Testis (tissue), 2 donors: ENCODE measurements at regions not wholly inside any gene's neighbourhood (a gene's known extent, or its start where the extent isn't known, plus 50 kb on each side); places are given as distances from the start of the nearest gene placed in this dataset.

Experiments
- POLR2A ChIP-seq: fragments of 450-650 bp; IDR thresholded peaks from one replicate; pipeline ENCODE4 v1.6.1; 2017; ENCODE audit warnings: antibody characterized with exemption, mild to moderate bottlenecking, moderate library complexity
- TF ChIP-seq, protein P1 (sequence below), 3 experiments: fragments of 450-650 bp in 2 of 3; fragments of 200-600 bp in 1 of 3; sonication (generic) in 1 of 3; IDR thresholded peaks; one replicate each; pipeline ENCODE4 v1.5.1; 2016 to 2019; ENCODE audit warnings: antibody characterized with exemption in 3 of 3, mild to moderate bottlenecking in 2 of 3, moderate library complexity in 1 of 3

DNA sequence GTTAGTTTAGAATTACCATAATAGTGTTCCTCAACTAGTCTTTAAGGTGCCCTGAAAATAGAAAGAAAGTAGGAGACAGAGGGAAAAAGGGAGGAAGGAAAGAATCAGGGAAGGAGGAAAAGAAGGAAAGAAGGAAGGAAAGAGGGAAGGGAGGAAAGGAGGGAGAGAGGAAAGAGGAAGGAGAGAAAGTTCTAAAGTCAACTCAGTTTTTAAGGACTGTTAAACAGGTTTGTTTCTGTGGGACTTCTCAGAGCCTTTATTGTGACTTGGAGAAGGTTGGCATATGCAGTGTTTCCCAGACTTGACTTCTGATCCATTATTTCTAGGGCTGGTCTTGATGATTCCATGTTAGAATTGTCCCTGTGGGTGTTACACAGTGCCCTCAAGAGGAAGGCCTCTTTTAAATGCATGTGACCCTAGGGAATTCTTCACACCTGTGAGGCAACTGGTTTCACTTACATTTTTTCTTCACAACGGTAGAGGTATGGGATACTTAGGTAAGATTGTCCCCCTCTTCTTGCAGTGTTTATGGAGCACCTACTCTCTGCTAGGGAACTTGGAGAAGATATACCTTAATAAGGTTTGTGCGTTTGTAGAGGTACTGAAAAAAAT, 132.7 kb upstream of the GMDS start:
- TF ChIP-seq, protein P1, sequence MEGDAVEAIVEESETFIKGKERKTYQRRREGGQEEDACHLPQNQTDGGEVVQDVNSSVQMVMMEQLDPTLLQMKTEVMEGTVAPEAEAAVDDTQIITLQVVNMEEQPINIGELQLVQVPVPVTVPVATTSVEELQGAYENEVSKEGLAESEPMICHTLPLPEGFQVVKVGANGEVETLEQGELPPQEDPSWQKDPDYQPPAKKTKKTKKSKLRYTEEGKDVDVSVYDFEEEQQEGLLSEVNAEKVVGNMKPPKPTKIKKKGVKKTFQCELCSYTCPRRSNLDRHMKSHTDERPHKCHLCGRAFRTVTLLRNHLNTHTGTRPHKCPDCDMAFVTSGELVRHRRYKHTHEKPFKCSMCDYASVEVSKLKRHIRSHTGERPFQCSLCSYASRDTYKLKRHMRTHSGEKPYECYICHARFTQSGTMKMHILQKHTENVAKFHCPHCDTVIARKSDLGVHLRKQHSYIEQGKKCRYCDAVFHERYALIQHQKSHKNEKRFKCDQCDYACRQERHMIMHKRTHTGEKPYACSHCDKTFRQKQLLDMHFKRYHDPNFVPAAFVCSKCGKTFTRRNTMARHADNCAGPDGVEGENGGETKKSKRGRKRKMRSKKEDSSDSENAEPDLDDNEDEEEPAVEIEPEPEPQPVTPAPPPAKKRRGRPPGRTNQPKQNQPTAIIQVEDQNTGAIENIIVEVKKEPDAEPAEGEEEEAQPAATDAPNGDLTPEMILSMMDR (IDR thresholded peaks at IDR 0.05): no peak
- no peak for TF ChIP-seq POLR2A
